HepG2 (cell line): ENCODE measurements at regions not wholly inside any gene's neighbourhood (a gene's known extent, or its start where the extent isn't known, plus 50 kb on each side); places are given as distances from the start of the nearest gene placed in this dataset.

Source experiments
- JUNB ChIP-seq: sonication (generic); formaldehyde crosslinking; IDR thresholded peaks from 2 replicates; pipeline ENCODE4 v1.8.0; 2022; ENCODE audit warnings: missing genetic modification reagents, mild to moderate bottlenecking, borderline replicate concordance
- JUND ChIP-seq: sonication (generic); formaldehyde crosslinking; IDR thresholded peaks from 2 replicates; pipeline ENCODE4 v1.8.0; 2022; ENCODE audit warnings: mild to moderate bottlenecking, missing genetic modification reagents
- PLRG1 ChIP-seq: fragments of 450-650 bp; conservative IDR thresholded peaks from 2 replicates; pipeline ENCODE4 v1.6.1; 2016
- SMC3 ChIP-seq: IDR thresholded peaks from 2 replicates; pipeline ENCODE4 v1.6.1; 2011; ENCODE audit warnings: low read length, improper control_type of control experiment
- TF ChIP-seq, protein P1 (sequence below): sonication (generic); formaldehyde crosslinking; conservative IDR thresholded peaks from 2 replicates; pipeline ENCODE4 v1.4.0; 2020; ENCODE audit warnings: missing genetic modification reagents
- TF ChIP-seq, protein P2 (sequence below): sonication (generic); formaldehyde crosslinking; IDR thresholded peaks from 2 replicates; pipeline ENCODE4 v1.5.0; 2020; ENCODE audit warnings: mild to moderate bottlenecking, missing genetic modification reagents, borderline replicate concordance

- TF ChIP-seq, protein P1, sequence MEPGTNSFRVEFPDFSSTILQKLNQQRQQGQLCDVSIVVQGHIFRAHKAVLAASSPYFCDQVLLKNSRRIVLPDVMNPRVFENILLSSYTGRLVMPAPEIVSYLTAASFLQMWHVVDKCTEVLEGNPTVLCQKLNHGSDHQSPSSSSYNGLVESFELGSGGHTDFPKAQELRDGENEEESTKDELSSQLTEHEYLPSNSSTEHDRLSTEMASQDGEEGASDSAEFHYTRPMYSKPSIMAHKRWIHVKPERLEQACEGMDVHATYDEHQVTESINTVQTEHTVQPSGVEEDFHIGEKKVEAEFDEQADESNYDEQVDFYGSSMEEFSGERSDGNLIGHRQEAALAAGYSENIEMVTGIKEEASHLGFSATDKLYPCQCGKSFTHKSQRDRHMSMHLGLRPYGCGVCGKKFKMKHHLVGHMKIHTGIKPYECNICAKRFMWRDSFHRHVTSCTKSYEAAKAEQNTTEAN (CRISPR knock-in tag) = no peak
- no peak for TF ChIP-seq PLRG1
- TF ChIP-seq SMC3 = no peak
- TF ChIP-seq, protein P2, sequence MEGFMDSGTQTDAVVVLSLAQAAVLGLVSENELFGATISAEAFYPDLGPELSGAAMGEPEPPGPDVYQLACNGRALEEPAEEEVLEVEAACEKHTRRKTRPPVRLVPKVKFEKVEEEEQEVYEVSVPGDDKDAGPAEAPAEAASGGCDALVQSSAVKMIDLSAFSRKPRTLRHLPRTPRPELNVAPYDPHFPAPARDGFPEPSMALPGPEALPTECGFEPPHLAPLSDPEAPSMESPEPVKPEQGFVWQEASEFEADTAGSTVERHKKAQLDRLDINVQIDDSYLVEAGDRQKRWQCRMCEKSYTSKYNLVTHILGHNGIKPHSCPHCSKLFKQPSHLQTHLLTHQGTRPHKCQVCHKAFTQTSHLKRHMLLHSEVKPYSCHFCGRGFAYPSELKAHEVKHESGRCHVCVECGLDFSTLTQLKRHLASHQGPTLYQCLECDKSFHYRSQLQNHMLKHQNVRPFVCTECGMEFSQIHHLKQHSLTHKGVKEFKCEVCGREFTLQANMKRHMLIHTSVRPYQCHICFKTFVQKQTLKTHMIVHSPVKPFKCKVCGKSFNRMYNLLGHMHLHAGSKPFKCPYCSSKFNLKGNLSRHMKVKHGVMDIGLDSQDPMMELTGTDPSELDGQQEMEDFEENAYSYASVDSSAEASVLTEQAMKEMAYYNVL = no peak
- no peak for TF ChIP-seq JUND (CRISPR knock-in tag)
- no peak for TF ChIP-seq JUNB (CRISPR knock-in tag)
These were observed 755.8 kb upstream of the PIK3C3 start for GRCh38 chr18:41199212-41199611.
